DMS53 treated with DMSO at 0.1 percent for 48 hours (cell line): ENCODE measurements at regions not wholly inside any gene's neighbourhood (a gene's known extent, or its start where the extent isn't known, plus 50 kb on each side); places are given as distances from the start of the nearest gene placed in this dataset.
A peak's percentile ranks its signal among the peaks of the same experiment; 100 is the strongest.
"Not testable (repeated sequence)": the region's sequence is repeated elsewhere in the genome, so short reads cannot be mapped to it uniquely, and the experiment has no call there.

Source experiments
- DNase-seq: peaks from one replicate; lab custom pipeline; 2025; ENCODE audit not compliant: unreplicated experiment; lab: John Stamatoyannopoulos, UW

GRCh38 chr12:4158306-4158705 lies 115.3 kb upstream of the CCND2 start:
- no peak for DNase-seq

- no peak for DNase-seq
Observed at GRCh38 chr12:4157122-4157521, 116.4 kb upstream of the CCND2 start.

GRCh38 chr12:4156317-4156716 lies 117.2 kb upstream of the CCND2 start:
- DNase-seq: no peak

DNA sequence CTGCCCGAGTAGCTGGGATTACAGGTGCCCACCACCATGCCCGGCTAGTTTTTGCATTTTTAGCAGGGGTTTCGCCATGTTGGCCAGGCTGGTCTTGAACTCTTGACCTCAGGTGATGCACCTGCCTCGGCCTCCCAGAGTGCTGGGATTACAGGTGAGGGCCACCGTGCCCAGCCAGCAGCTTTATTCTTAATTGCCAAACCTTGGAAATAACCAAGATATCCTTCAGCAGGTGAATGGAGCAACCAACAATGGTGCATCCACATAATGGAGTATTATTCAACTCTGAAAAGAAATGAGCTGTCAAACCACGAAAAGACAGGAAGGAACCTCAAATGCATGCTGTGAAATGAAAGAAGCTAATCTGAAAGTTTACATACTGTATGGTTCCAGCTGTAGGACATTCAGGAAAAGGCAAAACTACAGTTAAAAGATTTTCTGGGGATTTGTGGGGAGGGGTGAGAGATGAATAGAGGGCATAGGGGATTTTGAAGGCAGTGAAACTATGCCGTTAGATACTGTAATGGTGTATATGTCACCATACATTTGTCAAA lies 118.8 kb upstream of the CCND2 start:
- DNase-seq: no peak

DNA sequence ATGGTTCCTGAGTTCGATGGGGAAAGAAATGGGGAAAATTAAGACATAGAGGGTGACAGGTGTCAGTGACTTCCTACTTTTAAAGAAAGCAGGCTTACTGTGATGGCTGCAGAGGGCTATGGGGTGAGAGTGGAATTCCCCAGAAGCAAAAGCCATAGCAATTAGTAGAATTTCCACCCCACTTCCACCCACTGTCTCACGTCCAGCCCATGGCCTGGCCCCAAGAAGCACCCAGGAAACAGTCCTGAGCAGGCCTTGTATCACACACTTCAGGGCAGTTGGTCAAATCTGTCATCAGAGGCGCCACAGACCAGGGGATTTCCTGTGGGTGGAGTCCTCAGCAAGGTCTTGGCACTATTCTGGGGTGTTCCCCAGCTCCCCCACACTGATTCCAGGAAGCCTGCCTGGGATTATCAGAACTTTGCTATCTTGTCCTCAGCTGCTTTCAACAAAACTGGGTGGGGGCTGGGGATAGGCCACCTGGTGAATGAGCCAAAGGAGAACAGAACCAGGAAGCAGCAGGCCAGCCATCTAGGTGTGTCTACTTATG lies 120.1 kb upstream of the CCND2 start:
- no peak for DNase-seq

DNA sequence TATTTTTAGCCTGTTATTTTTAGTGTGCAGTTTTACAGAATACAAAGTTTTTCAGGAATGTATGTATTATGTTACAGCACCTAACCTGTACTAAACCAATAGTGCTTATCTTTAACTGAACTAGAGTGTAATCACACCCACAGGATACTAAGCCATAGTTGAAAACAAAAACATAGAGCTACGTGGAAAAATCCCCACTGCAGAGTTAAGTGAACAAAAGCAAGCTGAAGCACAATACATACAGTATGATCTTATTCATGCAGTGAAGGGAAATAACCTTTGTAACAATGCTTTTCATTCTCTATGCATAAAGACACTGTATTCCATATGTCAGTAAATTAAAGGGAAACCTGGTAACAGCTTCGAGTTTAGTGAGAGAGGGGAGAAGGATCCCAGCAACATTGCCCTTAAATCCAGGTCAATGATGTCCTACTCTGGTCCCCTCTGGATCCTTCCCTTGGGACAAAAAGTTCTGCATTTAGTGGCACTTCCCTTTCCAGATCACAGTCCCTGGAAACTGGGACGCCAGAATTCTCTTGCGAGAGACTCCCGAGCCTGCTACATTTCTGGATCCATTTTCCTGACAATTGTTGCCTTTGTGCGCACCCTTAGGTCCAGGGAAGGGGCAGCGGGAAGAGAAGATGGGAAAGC lies 121.3 kb upstream of the CCND2 start:
- DNase-seq: no peak

DNA sequence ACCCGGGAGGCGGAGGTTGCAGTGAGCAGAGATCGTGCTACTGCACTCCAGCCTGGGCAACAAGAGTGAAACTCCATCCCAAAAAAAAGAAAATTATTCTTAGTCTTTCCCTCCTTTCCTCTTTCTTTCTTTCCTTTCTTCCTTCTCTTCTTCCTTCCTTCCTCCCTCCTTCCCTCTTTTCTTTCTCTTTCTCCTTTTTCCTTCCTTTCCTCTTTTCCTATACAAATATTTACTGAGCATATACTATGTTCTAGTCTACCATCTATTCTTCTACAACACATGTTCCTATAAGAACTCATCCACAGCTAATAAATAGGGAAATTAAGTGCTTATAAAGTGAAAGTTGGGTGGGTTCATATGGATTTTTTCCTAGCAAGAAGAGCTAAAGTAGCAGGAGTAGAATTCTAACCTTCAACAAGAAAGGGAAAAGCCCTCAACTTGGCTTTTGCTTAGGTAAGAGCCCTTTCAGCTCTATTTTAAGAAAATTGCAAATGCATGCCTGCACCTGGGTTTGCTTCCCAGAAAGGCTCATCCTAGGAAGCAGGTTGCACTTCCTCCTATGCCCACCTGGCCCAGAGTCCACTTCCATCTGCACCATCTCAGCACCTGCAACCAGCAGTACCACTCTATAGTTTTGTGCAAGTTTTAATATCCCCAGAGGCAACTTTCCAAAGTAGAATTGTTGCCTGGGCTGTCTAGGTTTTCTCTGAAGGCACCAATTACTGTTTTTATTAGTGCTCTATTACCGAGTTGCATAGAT lies 122.0 kb upstream of the CCND2 start:
- no peak for DNase-seq

GRCh38 chr12:4150355-4150754 lies 123.2 kb upstream of the CCND2 start:
- not testable (repeated sequence) for DNase-seq

- no peak for DNase-seq
Observed at GRCh38 chr12:4148418-4149056, 125.0 kb upstream of the CCND2 start.

DNA sequence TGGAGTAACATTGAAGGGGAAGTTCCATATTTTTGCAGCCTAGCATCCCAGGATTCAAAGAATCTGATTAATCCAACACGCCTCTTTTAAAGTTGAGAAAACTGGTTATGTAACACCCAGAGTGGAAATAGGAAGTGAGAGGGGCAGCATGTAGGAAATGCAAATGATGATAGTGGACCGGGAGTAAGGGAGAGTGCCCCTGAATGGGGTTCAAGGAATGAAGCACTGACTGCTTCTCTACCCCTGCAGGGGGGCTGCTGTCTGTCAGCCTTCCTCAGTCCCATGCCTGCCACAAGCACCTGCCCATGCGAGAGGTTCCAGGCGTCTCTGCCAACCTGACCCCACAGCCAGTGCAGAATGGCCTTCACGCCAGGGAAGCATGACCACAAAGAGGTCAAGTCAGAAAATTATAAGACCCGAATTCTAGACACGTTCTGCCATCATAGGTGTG lies 126.5 kb upstream of the CCND2 start:
- no peak for DNase-seq

DNA sequence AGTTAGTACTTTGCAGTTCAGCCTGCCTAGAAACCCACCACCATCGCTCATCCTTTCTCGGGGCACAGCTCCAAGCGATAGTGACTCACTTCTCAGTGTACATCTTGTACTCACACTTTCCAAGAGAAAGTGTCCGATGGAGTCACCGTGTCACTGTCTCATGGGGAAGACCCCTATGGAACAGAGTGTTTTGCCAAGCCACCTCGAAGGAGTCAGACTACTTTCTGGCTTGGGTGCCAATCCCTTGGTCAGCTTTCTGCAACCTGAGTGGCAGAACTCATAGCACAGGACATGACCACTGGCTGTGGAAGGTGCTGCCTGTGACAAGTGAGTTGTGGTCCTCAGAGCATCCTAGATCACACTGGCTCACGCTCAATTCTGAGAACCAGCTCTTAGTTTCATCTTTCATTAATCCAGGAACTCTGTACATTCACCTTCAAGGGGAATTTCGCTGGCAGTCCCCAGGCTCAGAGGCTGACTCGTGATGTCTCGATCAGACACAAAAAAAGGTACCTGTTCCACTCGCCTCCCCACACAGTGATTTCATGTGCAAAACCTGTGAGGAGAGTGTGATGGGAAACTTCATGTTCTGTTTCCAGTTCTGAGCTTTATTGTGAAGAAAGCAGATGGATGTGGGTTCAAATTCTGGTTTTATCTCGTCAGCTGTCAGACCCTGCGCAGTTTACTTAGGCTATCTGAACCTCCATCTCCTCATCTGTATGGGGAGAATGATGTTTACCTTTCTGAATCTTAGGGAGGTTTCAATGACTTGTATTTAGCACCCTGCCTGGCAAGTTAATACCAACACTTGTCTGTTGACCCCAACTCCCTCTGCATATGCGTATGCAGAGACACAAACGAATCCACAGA lies 127.3 kb upstream of the CCND2 start:
- DNase-seq: no peak

DNA sequence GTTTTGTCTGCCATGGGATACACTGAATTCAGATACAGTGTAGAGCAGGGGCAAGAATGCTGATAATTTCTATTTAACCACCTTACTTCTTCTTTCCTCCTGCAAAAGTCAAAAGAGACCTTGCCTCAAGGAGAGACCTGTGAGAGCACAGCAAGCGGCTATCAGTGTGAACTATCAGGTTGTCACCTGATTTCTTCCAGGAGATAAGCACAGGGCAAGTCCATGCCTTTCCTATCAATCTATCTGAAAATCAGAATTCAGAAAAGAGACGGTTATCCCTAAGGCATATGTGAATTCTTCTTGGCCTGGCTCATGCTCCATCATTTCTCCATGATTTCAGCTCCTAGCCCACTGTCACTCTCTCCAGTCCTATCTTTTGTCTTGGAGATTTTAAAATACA lies 128.9 kb upstream of the CCND2 start:
- no peak for DNase-seq

- peak; percentile 74 for DNase-seq
Observed at GRCh38 chr12:4143896-4144295, 129.7 kb upstream of the CCND2 start.

DNA sequence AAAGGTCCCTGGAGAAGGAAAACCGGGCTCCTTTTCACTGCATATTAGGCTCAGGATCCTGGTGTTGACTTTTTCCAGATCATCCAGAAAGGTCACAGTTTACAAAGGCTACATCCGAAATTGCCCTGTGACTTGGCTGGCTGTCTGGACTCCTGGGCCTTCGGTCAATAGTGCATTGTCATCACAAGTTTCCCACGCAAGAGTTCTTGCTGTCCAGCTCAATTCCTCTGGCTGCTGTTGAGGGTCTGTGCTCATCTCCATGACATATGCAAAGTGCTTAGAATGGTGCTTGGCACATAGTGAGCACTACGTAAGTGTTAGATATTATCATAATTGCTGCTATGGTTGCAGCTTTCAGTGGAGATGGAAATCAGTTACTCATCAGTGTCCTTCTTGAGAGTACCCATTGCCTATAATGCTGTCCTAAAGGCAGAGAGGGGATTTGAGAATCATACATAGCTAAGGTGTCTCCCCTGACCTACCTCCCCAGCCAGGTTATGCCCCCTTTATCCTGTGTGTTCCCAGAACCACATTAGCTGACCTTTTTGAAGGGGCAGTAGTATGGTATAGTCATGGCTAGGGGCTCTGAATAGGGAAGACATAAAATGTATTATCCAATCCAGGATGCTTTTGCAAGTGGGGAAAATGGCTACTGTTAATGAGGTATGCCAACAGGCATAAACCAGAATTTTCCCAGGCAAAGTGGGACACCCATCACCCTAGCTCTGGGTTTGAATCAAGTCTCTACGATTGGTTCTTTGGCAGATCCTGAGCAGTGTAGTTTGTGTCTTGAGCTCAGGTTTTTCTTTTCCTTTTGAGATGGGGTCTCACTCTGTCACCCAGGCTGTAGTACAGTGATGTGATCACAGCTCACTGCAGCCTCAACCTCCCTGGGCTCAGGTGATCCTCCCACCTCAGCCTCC lies 132.0 kb upstream of the CCND2 start:
- DNase-seq: no peak

DNA sequence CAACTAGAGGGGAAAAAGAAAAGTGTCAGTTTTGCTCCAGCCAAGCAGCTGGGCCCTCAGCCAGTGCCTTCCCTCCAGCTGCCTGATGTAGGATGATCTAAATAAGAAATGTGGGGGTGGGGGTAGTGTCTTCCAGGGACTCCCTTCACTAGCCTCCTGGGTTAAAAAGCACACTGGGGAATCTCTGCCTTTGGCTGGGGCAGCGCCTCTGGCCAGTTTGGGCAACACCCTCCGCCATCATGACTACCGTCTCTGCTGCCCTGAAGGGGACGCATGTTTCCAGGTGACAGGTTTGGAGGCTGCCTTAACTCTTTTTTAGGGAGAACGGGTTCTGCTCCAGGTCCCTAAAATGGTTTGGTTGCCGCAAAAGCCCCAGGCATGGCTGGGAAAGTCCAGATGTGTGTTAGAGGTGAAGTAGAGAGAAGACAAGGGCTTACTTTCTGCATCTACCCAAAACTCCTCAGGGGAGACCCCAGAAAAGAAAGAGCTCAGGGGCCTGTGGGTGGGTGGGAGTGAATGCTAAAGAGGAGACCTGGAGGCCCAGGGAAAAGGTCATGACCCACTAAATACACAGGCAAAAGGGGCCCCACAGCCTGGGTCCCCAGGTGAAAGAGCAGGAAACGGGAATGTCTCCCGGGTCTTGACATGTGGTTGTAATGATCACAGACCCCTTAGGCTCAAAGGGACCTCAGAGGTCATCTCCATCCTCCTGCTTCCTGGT lies 132.8 kb upstream of the CCND2 start:
- DNase-seq: no peak

DNA sequence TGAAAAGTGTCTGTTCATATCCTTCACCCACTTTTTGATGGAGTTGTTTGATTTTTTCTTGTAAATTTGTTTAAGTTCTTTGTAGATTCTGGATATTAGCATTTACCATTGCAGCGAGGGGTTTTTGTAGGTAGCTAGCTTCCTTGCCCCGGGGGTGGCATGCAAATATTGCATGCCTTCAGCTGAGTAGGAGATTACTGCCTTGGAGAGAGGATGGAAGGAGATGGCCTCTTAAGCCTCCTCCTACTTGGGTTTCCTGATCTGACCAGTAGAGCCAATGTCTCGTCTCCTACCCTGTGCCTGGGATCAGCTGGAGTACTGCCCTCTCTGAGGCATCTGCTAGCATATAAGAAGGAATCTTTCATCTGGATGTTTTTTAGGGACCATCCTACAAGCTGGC lies 134.4 kb upstream of the CCND2 start:
- DNase-seq: no peak

DNA sequence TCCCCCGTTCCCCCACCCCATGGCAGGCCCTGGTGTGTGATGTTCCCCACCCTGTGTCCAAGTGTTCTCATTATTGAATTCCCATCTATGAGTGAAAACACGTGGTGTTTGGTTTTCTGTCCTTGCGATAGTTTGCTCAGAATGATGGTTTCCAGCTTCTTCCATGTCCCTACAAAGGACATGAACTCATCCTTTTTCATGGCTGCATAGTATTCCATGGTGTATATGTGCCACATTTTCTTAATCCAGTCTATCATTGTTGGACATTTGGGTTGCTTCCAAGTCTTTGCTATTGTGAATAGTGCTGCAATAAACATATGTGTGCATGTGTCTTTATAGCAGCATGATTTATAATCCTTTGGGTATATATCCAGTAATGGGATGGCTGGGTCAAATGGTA lies 135.0 kb upstream of the CCND2 start:
- DNase-seq: not testable (repeated sequence)

- DNase-seq: no peak
Observed at GRCh38 chr12:4138051-4138450, 135.5 kb upstream of the CCND2 start.

DNA sequence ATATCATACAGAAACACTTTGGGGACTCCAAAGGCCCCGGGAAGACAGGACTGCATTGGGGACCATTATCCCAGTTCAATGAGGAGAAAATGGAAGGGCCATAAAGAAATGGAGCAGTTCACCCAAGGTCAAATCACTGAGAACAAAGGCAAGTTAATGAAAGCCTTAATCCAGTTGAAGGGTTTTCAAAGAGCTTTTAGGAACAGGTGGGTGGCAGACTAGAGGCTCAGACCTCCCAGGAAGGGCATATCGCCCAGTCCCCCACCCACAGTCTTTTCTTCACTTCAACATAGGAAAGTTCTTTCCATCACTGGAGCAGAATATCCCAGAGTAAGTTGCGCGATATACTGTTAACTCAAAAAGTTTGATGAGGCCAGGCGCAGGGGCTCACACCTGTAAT lies 136.1 kb upstream of the CCND2 start:
- no peak for DNase-seq
